ENCODE measurements at regions not wholly inside any gene's neighbourhood (a gene's known extent, or its start where the extent isn't known, plus 50 kb on each side); places are given as distances from the start of the nearest gene placed in this dataset.

DNA sequence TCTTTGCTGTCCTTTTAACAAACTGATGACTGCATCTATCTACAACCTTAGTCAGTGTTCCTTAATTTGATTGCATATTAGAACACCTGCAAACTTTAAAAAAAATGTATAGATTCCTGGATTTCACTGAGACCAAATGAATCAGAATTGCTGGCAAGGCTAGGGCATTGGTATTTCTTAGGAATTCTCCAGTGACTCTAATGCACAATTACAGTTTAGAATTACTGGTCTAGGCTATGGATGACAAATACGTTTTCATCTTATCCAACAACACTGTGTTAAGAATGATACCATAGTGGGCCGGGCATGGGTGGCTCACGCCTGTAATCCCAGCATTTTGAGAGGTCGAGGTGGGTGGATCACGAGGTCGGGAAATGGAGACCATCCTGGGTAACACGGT lies 545.9 kb upstream of the RIOK2 start:
- DNase-seq (ENCODE audit: low spot score): no peak

DNA sequence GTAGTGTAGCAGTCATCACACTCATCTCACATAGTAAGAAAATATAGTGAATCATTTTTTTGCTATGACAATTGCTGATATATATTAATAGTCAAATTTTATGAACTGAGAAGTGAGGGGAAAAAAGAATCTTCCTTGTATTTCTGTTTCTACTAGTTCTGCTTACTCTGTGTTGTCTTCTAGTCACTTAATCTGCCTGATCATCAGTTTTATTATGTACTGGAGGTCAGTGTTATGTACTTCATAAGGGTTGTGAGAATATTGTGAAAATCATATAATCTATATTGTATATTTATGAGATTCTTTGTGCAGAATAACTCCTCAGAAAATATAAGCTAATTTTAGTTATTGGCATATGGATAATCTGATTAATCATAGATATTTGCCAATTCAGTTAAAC lies 546.9 kb upstream of the RIOK2 start:
- no peak for DNase-seq (ENCODE audit: low spot score)

DNA sequence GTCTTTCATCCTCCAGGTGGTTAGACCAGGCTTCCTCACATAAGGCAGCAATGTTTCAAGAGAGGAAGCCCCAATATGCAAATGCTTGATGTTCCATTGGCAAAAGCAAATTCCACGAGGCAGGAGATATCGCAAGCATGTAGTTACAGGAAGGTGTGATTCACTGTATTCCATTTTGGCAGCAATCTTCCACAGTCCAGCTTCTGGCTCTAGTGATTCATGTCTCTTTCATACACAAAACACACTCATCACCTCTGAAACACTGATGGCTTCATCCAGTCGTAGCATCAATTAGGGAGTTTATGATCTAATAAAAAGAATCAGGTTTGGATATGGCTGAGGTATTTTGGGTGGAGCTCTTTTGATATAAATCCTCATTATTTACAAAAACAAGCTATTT lies 552.2 kb upstream of the RIOK2 start:
- DNase-seq (ENCODE audit: low spot score): no peak

DNA sequence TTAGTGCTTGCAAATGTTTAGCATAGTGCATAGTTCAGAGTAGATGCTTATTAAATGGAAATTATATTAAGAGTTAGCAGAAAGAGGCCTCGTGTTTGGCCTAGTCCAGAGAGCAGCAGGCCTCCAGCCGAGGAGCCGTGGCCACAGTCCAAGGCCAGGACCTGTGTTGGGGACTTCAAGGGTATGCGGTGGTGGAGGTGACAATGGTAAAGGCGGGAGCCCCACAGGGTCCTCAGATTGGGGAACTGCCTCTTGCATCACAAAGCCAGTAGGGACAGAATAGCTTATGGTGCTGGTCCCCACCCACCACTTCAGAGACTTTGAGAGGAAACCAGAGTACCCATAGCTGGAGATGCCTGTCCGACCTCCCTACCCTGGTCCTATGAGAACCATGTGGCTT lies 554.6 kb upstream of the RIOK2 start:
- DNase-seq (ENCODE audit: low spot score): no peak

DNA sequence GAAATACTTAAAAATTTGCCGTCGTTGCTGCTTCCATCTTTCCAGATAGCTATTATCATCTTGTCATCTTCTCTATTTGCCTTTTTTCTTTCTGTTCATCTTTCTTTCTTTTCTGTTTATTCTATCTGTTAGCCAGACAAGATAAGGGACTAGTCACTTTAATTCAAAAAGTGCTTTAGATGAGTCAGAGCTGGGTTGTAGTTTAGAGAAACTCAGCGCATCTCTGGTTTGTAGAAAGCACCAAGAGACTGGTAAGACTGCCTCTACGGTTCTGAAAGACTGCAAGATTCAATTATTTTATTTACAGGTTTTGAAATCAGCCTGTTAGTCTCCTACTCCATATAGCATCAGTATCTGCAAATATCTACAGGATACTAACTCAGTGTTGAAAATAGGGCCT lies 562.8 kb upstream of the RIOK2 start:
- DNase-seq (ENCODE audit: low spot score): no peak

DNA sequence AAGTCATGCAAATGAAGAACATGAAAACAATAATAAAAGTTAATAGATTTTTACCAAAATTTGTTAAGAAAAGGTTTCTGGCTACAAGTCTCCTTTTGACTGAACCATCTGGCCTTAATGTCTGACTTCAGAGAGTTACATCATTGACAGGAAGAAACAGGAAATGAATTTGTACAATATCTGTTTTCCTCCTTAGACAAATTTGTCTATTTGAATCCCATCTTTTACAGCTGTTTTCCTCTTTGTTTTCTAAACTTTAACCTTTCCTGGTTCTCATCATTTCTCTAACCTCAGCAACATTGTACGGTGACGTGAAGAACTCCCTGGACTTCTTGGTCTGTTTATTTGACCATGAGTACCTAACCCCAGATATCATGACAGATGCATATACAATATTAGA lies 567.5 kb upstream of the RIOK2 start:
- DNase-seq (ENCODE audit: low spot score): no peak

DNA sequence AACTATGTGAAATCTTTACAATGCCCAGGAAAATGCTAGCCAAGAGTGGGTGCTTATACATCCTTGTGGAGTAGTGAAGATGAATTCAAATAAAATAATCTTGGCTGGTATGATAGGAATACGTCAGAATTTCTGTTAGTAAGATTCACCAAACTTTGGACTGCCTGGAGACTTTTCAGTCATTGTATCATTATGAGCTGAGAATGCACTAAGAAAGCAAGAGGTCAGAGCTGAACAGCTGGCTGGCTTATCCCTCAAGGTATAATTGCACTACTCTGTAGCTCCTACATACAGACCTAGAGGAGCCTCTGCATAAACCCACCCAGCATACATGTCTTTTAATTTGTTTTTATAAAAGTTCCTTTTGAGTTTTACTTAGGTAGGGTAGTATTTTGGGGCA lies 568.5 kb upstream of the RIOK2 start:
- DNase-seq (ENCODE audit: low spot score): no peak

DNA sequence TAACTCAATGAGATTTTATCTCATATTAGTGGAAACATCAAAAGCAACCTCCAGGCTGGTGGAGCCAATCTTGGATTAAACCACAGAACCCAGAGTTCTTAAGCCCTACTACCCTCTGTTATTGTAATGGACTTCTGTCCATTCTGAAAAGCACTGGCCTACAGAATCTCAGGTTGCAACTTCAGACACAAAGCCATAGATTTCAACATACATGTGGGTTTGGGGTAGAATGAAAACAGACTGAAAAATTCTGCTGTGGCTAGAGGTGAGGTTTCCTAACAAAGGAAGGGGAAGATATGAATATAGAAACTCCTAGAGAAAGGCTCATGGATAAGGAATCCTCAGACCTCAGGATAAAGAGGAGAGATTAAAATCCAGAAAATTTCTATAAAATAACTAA lies 569.8 kb upstream of the RIOK2 start:
- no peak for DNase-seq (ENCODE audit: low spot score)

DNA sequence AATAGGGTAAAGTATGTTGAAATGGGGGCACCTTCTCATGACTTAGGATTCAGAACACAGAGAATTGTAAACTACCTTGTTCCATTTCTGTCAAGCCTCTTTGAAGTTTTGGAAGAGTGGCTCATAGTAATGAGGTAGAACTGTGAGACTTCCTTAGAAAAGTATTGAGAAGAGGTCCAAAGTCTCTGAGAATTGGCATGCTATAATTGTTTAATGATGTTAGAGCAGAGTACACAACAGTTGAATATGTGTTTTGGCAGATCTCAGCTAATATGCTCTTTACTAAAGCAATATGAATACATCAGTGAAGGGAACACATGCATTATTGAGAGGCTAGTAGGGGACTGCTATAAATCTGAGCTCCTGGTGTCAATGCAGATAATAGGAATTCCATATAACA lies 579.4 kb upstream of the RIOK2 start:
- DNase-seq (ENCODE audit: low spot score): no peak

DNA sequence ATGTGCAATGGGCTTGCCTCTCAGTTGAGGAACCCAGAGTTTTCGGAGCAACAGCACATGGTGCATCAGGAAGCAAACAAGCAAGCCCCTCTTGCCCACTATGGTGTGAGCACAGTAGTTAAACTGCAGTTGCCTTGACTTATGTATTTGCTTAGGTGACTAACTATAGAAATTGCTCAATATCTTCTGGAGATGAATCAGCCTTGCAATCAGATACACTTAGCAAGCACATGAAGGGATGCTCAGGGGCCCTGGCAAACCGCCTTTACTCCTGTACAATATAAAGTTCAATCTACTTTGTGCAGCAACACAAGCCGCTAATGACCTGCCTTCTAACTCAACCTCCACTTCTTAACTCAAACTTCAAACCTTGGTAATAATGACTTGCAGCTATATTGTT lies 581.7 kb upstream of the RIOK2 start:
- no peak for DNase-seq (ENCODE audit: low spot score)

DNA sequence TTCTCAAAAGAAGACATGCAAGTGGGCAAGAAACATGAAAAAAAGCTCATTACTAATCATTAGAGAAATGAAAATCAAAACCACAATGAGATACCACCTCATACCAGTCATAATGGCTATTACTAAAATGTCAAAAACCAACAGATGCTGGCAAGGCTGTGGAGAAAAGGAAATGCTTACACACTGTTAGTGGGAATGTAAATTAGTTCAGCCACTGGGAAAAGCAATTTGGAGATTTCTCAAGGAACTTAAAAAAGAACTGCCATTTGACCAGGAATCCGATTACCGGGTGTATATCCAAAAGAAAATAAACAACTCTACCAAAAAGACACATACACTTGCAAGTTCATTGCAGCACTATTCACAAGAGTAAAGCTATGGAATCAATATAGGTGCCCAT lies 595.4 kb upstream of the RIOK2 start:
- DNase-seq (ENCODE audit: low spot score): no peak

DNA sequence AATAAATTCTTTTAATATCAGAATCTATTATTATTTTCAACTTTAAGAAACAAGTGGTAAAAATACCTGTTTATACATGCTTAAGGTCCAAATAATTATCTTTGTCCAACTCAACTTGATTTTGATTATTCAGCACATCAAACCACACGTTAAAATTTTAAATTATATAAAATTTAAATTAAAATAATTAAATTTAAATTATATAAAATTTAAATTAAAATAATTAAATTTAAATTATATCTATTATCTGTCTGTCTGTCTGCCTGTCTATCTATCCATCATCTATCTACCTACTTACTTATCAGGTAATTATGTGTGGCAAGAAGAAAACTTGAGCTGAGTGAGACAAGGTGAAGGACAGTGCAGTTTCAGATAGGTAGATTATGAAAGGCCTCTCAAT lies 605.3 kb upstream of the RIOK2 start:
- DNase-seq (ENCODE audit: low spot score): no peak

DNA sequence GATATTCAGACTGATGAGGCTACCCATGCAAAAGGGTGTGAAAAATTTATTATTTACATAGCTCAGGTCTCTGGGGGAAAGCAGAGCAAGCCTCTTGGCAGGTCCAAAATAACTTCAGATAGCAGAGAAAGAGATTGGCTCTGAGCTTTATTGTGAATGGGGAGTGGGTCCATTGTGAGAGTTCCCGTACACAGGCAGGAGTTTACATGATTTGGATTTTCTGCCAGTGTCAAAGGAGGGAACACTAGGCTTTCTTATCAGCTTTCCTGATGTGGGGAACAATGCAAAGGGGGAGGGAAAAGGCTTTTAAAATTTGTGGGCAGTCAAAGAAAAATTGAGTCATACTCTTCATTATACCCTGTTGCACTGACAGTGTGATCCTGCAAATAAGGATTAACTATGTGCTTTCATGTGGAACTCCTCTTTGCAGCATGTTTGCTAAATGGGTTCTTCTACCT lies 615.0 kb upstream of the RIOK2 start:
- DNase-seq (ENCODE audit: low spot score): no peak

DNA sequence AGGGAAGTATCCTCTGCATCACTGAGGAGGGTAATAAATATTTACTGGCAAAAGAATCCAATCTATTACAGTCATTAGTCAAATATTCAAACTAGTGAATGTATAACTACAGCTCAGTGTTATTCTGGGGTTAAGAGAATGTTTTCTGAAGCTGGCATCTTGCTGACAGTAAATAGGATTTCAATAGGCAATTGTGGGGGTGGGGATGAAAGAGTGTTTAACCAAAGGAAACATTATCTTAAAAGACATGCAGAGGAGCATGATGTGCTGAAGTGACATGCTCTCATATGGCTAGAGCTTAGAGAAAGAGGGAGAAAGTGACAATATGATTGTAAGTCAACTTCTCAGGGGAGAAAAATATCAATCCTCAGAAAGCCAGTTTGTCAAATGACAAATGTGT lies 618.4 kb upstream of the RIOK2 start:
- DNase-seq (ENCODE audit: low spot score): no peak

DNA sequence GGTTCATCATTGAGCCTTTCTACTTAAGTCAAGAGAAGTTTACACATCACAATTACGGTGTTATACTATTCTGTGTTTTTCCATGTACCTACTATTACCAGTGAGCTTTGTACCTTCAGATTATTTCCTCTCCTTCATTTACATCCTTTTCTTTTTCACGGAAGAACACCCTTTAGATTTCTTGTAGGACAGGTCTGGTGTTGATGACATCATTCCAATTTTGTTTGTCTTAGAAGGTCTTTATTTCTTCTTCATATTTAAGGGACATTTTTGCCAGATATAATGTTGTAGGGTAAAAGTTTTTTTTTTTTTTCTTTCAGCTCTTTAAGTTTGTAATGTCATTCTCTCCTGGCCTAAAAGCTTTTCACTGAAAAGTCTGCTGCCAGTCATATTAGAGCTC lies 637.1 kb upstream of the RIOK2 start:
- DNase-seq (ENCODE audit: low spot score): no peak

DNA sequence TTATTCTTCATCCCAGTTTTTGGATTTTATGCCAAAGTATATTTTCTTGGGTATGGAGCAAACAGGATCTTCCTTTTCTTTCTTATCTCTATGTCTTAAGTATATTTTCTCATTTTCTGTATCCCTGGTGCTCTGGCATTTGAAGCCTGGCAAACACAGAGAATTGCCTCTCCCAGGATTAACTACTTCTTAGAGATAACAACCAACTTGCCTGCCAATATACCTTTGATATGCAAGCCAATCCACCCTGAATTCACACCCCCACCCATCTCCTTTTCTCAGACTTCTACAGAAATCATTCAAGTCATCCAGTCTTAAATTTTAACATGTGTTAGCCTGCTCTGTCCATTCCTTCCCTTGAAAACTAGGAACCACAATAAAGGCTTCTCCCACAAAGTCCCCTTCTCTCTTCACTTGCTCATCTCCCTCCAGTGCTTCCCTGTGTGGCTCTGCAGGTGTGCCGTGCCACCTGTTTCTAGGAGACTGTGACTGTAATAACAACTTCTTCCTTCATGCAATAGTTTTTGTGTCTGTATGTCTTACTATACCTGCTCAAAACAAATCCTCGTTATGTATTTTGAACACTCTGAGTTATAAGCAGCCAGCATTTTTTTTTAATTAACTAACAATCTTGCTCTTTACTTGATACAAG lies 649.7 kb upstream of the RIOK2 start:
- no peak for DNase-seq (ENCODE audit: low spot score)

DNA sequence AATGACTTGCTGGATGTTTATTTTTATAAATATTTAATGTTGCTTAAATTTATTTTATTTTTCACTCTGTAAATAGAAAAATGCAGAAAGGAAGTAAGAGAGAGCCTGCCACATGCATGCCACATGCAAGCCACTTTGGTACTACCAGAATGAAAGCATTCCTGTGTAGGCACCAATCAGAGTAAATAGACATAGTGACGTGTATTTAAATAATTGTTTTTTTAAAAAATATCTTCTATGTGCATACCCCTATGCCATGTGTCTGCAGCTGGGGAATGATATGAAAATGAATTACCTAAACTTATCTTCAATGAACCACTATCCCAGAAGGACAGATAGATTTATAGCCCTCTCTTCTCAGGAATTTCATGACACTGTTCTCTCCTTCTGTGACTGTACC lies 651.5 kb upstream of the RIOK2 start:
- DNase-seq (ENCODE audit: low spot score): no peak

DNA sequence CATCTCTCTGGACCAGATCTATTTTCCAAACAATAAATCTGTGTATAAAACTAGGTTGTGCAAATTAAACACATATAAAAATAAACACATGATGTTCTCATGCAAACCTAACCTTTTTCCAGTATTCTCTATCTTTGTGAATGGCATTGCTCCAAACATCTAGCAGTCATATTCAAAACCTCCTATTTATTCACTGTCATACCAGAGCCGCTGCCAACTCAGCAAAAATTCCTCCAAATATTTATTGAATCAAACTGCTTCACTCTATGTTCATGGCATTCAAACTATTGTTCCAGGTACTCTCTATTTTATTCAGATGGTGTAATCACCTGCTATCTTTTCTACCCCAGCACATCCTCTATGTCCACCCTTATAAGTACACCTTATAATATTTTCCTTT lies 652.1 kb upstream of the RIOK2 start:
- DNase-seq (ENCODE audit: low spot score): no peak

DNA sequence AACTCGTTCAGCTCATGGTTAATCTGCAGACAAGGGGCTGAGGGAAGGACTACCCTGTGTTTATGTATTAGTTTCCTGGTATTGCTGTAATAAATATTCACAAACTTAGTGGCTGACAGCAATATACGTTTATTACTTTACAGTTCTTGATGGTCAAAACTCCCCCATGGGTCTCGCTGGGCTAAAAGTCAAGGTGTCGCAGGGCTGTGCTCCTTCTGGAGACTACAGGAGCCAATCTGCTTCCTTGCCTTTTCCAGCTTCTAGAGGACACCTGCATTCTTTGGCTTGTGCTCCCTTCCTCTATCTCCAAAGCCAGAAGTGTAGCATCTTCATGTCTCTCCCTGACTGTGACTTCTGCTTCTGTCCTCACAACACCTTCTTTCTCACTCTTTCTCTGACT lies 653.8 kb upstream of the RIOK2 start:
- no peak for DNase-seq (ENCODE audit: low spot score)

DNA sequence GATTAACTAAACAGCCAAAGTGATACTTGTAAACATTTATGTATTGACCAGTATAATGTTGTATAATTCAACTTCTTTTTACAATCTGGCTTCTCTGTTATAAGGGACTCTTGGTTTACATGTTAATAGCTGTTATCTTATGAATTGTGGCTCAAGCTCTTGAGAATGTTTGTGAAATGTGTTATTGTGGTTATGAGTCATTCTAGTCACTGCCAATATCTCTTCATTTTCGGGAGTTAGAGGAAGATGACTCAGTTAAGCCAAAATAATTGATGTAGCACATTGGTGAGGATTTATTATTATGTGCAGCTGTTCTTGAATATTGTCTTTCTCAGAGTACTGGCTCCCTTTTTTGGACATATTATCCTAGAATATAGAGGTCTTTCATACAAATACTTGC lies 655.2 kb upstream of the RIOK2 start:
- DNase-seq (ENCODE audit: low spot score): no peak

DNA sequence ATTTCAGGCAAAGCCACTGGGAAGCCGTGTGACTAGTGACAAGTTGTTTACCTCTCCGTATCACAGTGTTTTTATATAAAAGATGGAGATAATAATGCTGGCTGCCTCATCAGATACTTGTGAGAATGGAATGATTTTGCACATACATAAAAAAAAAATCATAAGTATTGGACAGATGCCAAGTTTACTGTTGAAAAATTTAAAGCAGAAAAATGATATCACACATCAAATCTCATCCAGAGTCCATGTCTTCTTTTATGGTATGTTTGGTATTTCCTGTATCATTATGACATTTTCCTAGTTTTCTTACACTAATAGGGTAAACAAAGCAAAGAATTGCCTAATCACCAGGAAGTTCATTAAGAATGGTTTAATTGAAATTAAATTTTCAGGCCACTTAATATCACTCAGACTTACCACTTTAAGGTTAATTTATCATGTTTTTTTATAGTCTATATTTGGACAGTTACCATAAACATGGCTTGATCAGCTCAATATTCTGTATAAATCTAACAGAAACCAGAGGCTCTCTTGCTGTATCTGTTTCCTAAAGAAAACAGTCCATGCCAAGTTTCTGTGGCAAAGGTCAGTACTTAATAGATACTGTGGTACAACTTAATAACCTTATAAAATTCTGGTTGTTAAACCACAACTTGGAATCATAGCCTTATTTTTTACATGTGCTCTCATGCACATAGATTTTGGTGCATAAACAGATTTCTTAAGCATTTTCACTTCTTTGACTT lies 656.5 kb upstream of the RIOK2 start:
- no peak for DNase-seq (ENCODE audit: low spot score)

DNA sequence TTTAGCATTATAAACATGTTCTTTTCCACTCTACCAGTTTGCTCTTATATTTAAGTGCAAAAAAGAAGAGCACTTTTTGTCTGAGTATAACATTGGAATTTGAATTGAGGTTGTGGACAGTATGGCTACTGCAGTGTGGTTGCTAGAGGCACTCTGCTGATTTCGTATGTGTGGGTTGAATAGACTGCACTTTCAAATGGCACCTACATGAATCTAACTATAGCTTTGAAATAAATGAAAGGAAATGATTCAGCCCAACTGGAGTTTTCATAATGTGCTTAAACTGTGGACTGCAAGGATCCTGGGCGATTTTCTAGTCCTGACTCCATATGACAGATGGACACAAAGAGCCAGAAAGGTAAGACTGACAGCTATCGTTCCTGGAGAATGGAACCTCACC lies 657.6 kb upstream of the RIOK2 start:
- DNase-seq (ENCODE audit: low spot score): no peak

DNA sequence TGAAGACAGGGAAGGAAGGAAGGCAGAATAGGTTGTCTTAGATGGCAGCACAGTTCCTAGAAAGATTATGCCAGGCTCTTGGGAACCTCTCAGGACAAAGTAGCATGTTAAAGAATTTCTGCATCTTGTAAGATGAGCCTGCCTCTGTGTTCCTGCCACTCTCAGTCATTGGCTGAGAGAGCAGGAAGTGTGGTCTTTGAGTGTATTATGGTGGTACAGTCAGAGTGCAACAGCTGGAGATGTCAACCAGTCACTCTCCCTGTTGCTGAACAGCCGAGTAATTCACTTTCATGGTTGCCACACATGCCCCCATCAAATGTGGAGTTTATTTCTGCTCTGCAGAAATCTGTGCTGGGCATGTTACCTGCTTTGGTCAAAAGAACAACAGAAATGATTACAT lies 659.6 kb upstream of the RIOK2 start:
- DNase-seq (ENCODE audit: low spot score): no peak

DNA sequence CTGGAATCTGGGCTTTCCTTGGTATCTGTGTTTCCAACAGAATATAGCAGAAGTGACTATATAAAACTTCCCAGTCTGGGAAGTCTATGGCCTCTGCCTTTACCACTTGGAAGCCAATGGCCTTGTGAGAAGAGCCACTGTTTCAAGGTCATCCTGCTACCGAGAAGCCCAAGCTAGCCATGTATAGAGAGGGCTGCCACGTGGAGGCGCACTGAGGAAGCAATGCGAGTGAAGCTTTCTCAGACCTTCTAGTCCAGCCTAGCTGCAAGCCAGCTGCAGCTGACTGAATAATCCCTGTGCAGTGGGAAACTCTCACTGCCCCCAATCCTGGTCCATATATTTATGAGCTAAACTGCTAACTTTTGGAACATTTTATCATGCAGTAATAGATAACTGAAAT lies 661.8 kb upstream of the RIOK2 start:
- no peak for DNase-seq (ENCODE audit: low spot score)

Measured in putamen (tissue), 1 donor.